ENCODE measurements at regions not wholly inside any gene's neighbourhood (a gene's known extent, or its start where the extent isn't known, plus 50 kb on each side); places are given as distances from the start of the nearest gene placed in this dataset.
"Not testable (repeated sequence)": the region's sequence is repeated elsewhere in the genome, so short reads cannot be mapped to it uniquely, and the experiment has no call there.

GRCh38 chrX:131394384-131394783 is 105.3 kb upstream of the IGSF1 start:
- TF ChIP-seq, protein P1, sequence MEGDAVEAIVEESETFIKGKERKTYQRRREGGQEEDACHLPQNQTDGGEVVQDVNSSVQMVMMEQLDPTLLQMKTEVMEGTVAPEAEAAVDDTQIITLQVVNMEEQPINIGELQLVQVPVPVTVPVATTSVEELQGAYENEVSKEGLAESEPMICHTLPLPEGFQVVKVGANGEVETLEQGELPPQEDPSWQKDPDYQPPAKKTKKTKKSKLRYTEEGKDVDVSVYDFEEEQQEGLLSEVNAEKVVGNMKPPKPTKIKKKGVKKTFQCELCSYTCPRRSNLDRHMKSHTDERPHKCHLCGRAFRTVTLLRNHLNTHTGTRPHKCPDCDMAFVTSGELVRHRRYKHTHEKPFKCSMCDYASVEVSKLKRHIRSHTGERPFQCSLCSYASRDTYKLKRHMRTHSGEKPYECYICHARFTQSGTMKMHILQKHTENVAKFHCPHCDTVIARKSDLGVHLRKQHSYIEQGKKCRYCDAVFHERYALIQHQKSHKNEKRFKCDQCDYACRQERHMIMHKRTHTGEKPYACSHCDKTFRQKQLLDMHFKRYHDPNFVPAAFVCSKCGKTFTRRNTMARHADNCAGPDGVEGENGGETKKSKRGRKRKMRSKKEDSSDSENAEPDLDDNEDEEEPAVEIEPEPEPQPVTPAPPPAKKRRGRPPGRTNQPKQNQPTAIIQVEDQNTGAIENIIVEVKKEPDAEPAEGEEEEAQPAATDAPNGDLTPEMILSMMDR (conservative IDR thresholded peaks at IDR 0.05; ENCODE audit: low read depth, low read length) = no peak

GRCh38 chrX:131397891-131398290 is 108.8 kb upstream of the IGSF1 start:
- DNase-seq (ENCODE audit: low read depth) = no peak
- no peak overlapping the region for H3K4me3 ChIP-seq (ENCODE audit: low read depth, low read length)
- TF ChIP-seq, protein P1 (conservative IDR thresholded peaks at IDR 0.05; ENCODE audit: low read depth, low read length) = no peak

More at GRCh38 chrX:131394384-131394783, 105.3 kb upstream of the IGSF1 start:
- no peak for DNase-seq (ENCODE audit: low read depth)
- H3K4me3 ChIP-seq (ENCODE audit: low read depth, low read length) = no peak overlapping the region

DNA sequence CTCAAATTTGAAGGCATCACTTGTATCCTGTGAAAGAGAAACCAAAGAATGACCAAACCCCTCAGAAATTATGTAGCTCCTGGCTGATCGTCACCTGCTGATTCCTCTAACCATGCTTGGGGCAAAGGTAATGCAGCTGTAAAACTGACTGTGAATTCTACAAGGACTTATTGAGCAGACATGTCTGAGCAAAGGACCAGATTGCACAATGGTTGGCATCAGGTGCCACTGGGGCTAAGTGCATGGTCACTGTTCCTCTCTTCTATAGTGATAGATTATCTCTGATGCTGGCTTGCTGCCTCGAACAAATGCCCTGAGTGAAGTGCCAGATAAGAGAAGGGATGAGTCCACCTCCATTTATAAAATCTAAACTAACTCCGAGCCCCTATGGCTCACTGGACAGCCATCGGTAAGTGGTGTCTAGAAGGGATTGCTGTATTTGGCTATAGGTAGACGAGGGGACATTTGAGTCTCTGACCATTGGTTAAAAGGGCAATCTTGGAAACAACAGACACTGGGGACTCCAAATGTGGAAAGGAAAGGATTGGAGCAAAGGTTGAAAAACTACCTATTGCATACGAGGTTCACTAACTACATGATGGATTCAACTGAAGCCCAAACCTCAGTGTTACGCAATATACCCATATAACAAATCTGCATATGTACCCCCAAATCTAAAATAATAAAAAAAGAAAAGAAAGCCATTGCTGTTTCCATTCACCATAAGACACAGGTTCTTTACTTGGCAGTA is 110.7 kb upstream of the IGSF1 start:
- H3K4me3 ChIP-seq (ENCODE audit: low read depth, low read length) = no peak overlapping the region
- TF ChIP-seq, protein P1 (conservative IDR thresholded peaks at IDR 0.05; ENCODE audit: low read depth, low read length) = no peak
- DNase-seq (ENCODE audit: low read depth) = no peak

- H3K4me3 ChIP-seq (ENCODE audit: low read depth, low read length) = no peak overlapping the region
- DNase-seq (ENCODE audit: low read depth) = no peak
- TF ChIP-seq, protein P1 (conservative IDR thresholded peaks at IDR 0.05; ENCODE audit: low read depth, low read length) = no peak
These were observed 113.2 kb upstream of the IGSF1 start for GRCh38 chrX:131402124-131402811.

- TF ChIP-seq, protein P1 (conservative IDR thresholded peaks at IDR 0.05; ENCODE audit: low read depth, low read length) = no peak
- no peak overlapping the region for H3K4me3 ChIP-seq (ENCODE audit: low read depth, low read length)
- DNase-seq (ENCODE audit: low read depth) = no peak
These were observed 116.4 kb upstream of the IGSF1 start for GRCh38 chrX:131405497-131405896.

GRCh38 chrX:131424895-131425294 is 119.0 kb upstream of the OR13H1 start:
- TF ChIP-seq, protein P1 (conservative IDR thresholded peaks at IDR 0.05; ENCODE audit: low read depth, low read length) = no peak
- no peak for DNase-seq (ENCODE audit: low read depth)
- H3K4me3 ChIP-seq (ENCODE audit: low read depth, low read length) = no peak overlapping the region

GRCh38 chrX:131430465-131430864 is 113.4 kb upstream of the OR13H1 start:
- DNase-seq (ENCODE audit: low read depth); H3K4me3 ChIP-seq (ENCODE audit: low read depth, low read length): not testable (repeated sequence)
